ENCODE measurements at regions not wholly inside any gene's neighbourhood (a gene's known extent, or its start where the extent isn't known, plus 50 kb on each side); places are given as distances from the start of the nearest gene placed in this dataset.

GRCh38 chr4:110754716-110755115, 131.8 kb upstream of the PITX2 start:
- no peaks in the 10 kb centered on the region for H3K27me3 ChIP-seq (ENCODE audit: control insufficient read depth in 1 of 2, insufficient read depth in 2 of 2, low read length in 2 of 2)
- H3K9ac ChIP-seq (ENCODE audit: low read depth in 1 of 2, low read length in 2 of 2) = no peak overlapping the region
- no peaks in the 10 kb centered on the region for H3K4me1 ChIP-seq (ENCODE audit: control insufficient read depth in 1 of 2, insufficient read depth in 2 of 2, low read length in 2 of 2)
- H3K9me3 ChIP-seq (ENCODE audit: control insufficient read depth in 1 of 2, low read length in 2 of 2) = no peaks in the 10 kb centered on the region
- no peak overlapping the region for H3K27ac ChIP-seq (ENCODE audit: low read depth, low read length)
- no peaks in the 10 kb centered on the region for H3K36me3 ChIP-seq (ENCODE audit: control insufficient read depth in 1 of 2, insufficient read depth in 2 of 2, low read length in 2 of 2)
- H3K4me3 ChIP-seq (ENCODE audit: low read depth in 1 of 2, low read length in 2 of 2) = no peak overlapping the region

- no peaks in the 10 kb centered on the region for H3K27me3 ChIP-seq (ENCODE audit: control insufficient read depth in 1 of 2, insufficient read depth in 2 of 2, low read length in 2 of 2)
- H3K27ac ChIP-seq (ENCODE audit: low read depth, low read length) = no peak overlapping the region
- no peak overlapping the region for H3K9ac ChIP-seq (ENCODE audit: low read depth in 1 of 2, low read length in 2 of 2)
- H3K36me3 ChIP-seq (ENCODE audit: control insufficient read depth in 1 of 2, insufficient read depth in 2 of 2, low read length in 2 of 2) = no peaks in the 10 kb centered on the region
- no peaks in the 10 kb centered on the region for H3K9me3 ChIP-seq (ENCODE audit: control insufficient read depth in 1 of 2, low read length in 2 of 2)
- no peak overlapping the region for H3K4me3 ChIP-seq (ENCODE audit: low read depth in 1 of 2, low read length in 2 of 2)
- H3K4me1 ChIP-seq (ENCODE audit: control insufficient read depth in 1 of 2, insufficient read depth in 2 of 2, low read length in 2 of 2) = no peaks in the 10 kb centered on the region
Measured at GRCh38 chr4:110769578-110769977, 146.7 kb upstream of the PITX2 start.

- H3K27ac ChIP-seq (ENCODE audit: low read depth, low read length) = no peak overlapping the region
- no peaks in the 10 kb centered on the region for H3K9me3 ChIP-seq (ENCODE audit: control insufficient read depth in 1 of 2, low read length in 2 of 2)
- no peak overlapping the region for H3K9ac ChIP-seq (ENCODE audit: low read depth in 1 of 2, low read length in 2 of 2)
- no peak overlapping the region for H3K4me3 ChIP-seq (ENCODE audit: low read depth in 1 of 2, low read length in 2 of 2)
- no peaks in the 10 kb centered on the region for H3K4me1 ChIP-seq (ENCODE audit: control insufficient read depth in 1 of 2, insufficient read depth in 2 of 2, low read length in 2 of 2)
- no peaks in the 10 kb centered on the region for H3K36me3 ChIP-seq (ENCODE audit: control insufficient read depth in 1 of 2, insufficient read depth in 2 of 2, low read length in 2 of 2)
- H3K27me3 ChIP-seq (ENCODE audit: control insufficient read depth in 1 of 2, insufficient read depth in 2 of 2, low read length in 2 of 2) = no peaks in the 10 kb centered on the region
Measured at GRCh38 chr4:110770353-110770752, 147.5 kb upstream of the PITX2 start.

GRCh38 chr4:110778521-110778920, 155.6 kb upstream of the PITX2 start:
- no peaks in the 10 kb centered on the region for H3K36me3 ChIP-seq (ENCODE audit: control insufficient read depth in 1 of 2, insufficient read depth in 2 of 2, low read length in 2 of 2)
- H3K4me1 ChIP-seq (ENCODE audit: control insufficient read depth in 1 of 2, insufficient read depth in 2 of 2, low read length in 2 of 2) = no peaks in the 10 kb centered on the region
- H3K9me3 ChIP-seq (ENCODE audit: control insufficient read depth in 1 of 2, low read length in 2 of 2) = no peaks in the 10 kb centered on the region
- no peak overlapping the region for H3K9ac ChIP-seq (ENCODE audit: low read depth in 1 of 2, low read length in 2 of 2)
- H3K27me3 ChIP-seq (ENCODE audit: control insufficient read depth in 1 of 2, insufficient read depth in 2 of 2, low read length in 2 of 2) = peaks cover 0 to 3% of the 10 kb centered on the region in 2 donors
- H3K4me3 ChIP-seq (ENCODE audit: low read depth in 1 of 2, low read length in 2 of 2) = no peak overlapping the region
- H3K27ac ChIP-seq (ENCODE audit: low read depth, low read length) = no peak overlapping the region

- Histone ChIP-seq H3K4me1 (ENCODE audit: control insufficient read depth in 1 of 2, insufficient read depth in 2 of 2, low read length in 2 of 2) (no peaks in the 10 kb centered on the region), H3K4me3 (ENCODE audit: low read depth in 1 of 2, low read length in 2 of 2) (no peak overlapping the region), H3K27me3 (ENCODE audit: control insufficient read depth in 1 of 2, insufficient read depth in 2 of 2, low read length in 2 of 2) (peaks cover 0 to 3% of the 10 kb centered on the region in 2 donors), H3K27ac (ENCODE audit: low read depth, low read length) (no peak overlapping the region), H3K9me3 (ENCODE audit: control insufficient read depth in 1 of 2, low read length in 2 of 2) (no peaks in the 10 kb centered on the region), H3K9ac (ENCODE audit: low read depth in 1 of 2, low read length in 2 of 2) (no peak overlapping the region), H3K36me3 (ENCODE audit: control insufficient read depth in 1 of 2, insufficient read depth in 2 of 2, low read length in 2 of 2) (no peaks in the 10 kb centered on the region)
Measured at GRCh38 chr4:110780538-110780937, 157.7 kb upstream of the PITX2 start.

GRCh38 chr4:110781944-110782343, 159.1 kb upstream of the PITX2 start:
- Histone ChIP-seq H3K36me3 (ENCODE audit: control insufficient read depth in 1 of 2, insufficient read depth in 2 of 2, low read length in 2 of 2) (no peaks in the 10 kb centered on the region), H3K4me3 (ENCODE audit: low read depth in 1 of 2, low read length in 2 of 2) (no peak overlapping the region), H3K27me3 (ENCODE audit: control insufficient read depth in 1 of 2, insufficient read depth in 2 of 2, low read length in 2 of 2) (peaks cover 0 to 3% of the 10 kb centered on the region in 2 donors), H3K9ac (ENCODE audit: low read depth in 1 of 2, low read length in 2 of 2) (no peak overlapping the region), H3K4me1 (ENCODE audit: control insufficient read depth in 1 of 2, insufficient read depth in 2 of 2, low read length in 2 of 2) (no peaks in the 10 kb centered on the region), H3K27ac (ENCODE audit: low read depth, low read length) (no peak overlapping the region), H3K9me3 (ENCODE audit: control insufficient read depth in 1 of 2, low read length in 2 of 2) (no peaks in the 10 kb centered on the region)

GRCh38 chr4:110787109-110787508, 164.2 kb upstream of the PITX2 start:
- H3K4me3 ChIP-seq (ENCODE audit: low read depth in 1 of 2, low read length in 2 of 2) = no peak overlapping the region
- H3K27me3 ChIP-seq (ENCODE audit: control insufficient read depth in 1 of 2, insufficient read depth in 2 of 2, low read length in 2 of 2) = no peaks in the 10 kb centered on the region
- no peaks in the 10 kb centered on the region for H3K36me3 ChIP-seq (ENCODE audit: control insufficient read depth in 1 of 2, insufficient read depth in 2 of 2, low read length in 2 of 2)
- no peaks in the 10 kb centered on the region for H3K4me1 ChIP-seq (ENCODE audit: control insufficient read depth in 1 of 2, insufficient read depth in 2 of 2, low read length in 2 of 2)
- no peak overlapping the region for H3K9ac ChIP-seq (ENCODE audit: low read depth in 1 of 2, low read length in 2 of 2)
- H3K27ac ChIP-seq (ENCODE audit: low read depth, low read length) = no peak overlapping the region
- H3K9me3 ChIP-seq (ENCODE audit: control insufficient read depth in 1 of 2, low read length in 2 of 2) = no peaks in the 10 kb centered on the region

- H3K27ac ChIP-seq (ENCODE audit: low read depth, low read length) = no peak overlapping the region
- no peaks in the 10 kb centered on the region for H3K9me3 ChIP-seq (ENCODE audit: control insufficient read depth in 1 of 2, low read length in 2 of 2)
- no peaks in the 10 kb centered on the region for H3K4me1 ChIP-seq (ENCODE audit: control insufficient read depth in 1 of 2, insufficient read depth in 2 of 2, low read length in 2 of 2)
- H3K27me3 ChIP-seq (ENCODE audit: control insufficient read depth in 1 of 2, insufficient read depth in 2 of 2, low read length in 2 of 2) = no peaks in the 10 kb centered on the region
- no peak overlapping the region for H3K9ac ChIP-seq (ENCODE audit: low read depth in 1 of 2, low read length in 2 of 2)
- H3K36me3 ChIP-seq (ENCODE audit: control insufficient read depth in 1 of 2, insufficient read depth in 2 of 2, low read length in 2 of 2) = no peaks in the 10 kb centered on the region
- no peak overlapping the region for H3K4me3 ChIP-seq (ENCODE audit: low read depth in 1 of 2, low read length in 2 of 2)
Measured at GRCh38 chr4:110787707-110788106, 164.8 kb upstream of the PITX2 start.

- Histone ChIP-seq H3K9ac (ENCODE audit: low read depth in 1 of 2, low read length in 2 of 2) (no peak overlapping the region), H3K4me1 (ENCODE audit: control insufficient read depth in 1 of 2, insufficient read depth in 2 of 2, low read length in 2 of 2) (no peaks in the 10 kb centered on the region), H3K27me3 (ENCODE audit: control insufficient read depth in 1 of 2, insufficient read depth in 2 of 2, low read length in 2 of 2) (peaks cover 0 to 1% of the 10 kb centered on the region in 2 donors), H3K4me3 (ENCODE audit: low read depth in 1 of 2, low read length in 2 of 2) (no peak overlapping the region), H3K9me3 (ENCODE audit: control insufficient read depth in 1 of 2, low read length in 2 of 2) (no peaks in the 10 kb centered on the region), H3K27ac (ENCODE audit: low read depth, low read length) (no peak overlapping the region), H3K36me3 (ENCODE audit: control insufficient read depth in 1 of 2, insufficient read depth in 2 of 2, low read length in 2 of 2) (no peaks in the 10 kb centered on the region)
Measured at GRCh38 chr4:110788302-110788701, 165.4 kb upstream of the PITX2 start.

GRCh38 chr4:110792036-110792435, 169.2 kb upstream of the PITX2 start:
- H3K27ac ChIP-seq (ENCODE audit: low read depth, low read length) = no peak overlapping the region
- H3K36me3 ChIP-seq (ENCODE audit: control insufficient read depth in 1 of 2, insufficient read depth in 2 of 2, low read length in 2 of 2) = no peaks in the 10 kb centered on the region
- H3K4me3 ChIP-seq (ENCODE audit: low read depth in 1 of 2, low read length in 2 of 2) = no peak overlapping the region
- no peaks in the 10 kb centered on the region for H3K4me1 ChIP-seq (ENCODE audit: control insufficient read depth in 1 of 2, insufficient read depth in 2 of 2, low read length in 2 of 2)
- no peak overlapping the region for H3K9ac ChIP-seq (ENCODE audit: low read depth in 1 of 2, low read length in 2 of 2)
- H3K9me3 ChIP-seq (ENCODE audit: control insufficient read depth in 1 of 2, low read length in 2 of 2) = no peaks in the 10 kb centered on the region
- peaks cover 0 to 4% of the 10 kb centered on the region in 2 donors for H3K27me3 ChIP-seq (ENCODE audit: control insufficient read depth in 1 of 2, insufficient read depth in 2 of 2, low read length in 2 of 2)

GRCh38 chr4:110793381-110793801, 170.5 kb upstream of the PITX2 start:
- Histone ChIP-seq H3K9ac (ENCODE audit: low read depth in 1 of 2, low read length in 2 of 2) (no peak overlapping the region), H3K36me3 (ENCODE audit: control insufficient read depth in 1 of 2, insufficient read depth in 2 of 2, low read length in 2 of 2) (no peaks in the 10 kb centered on the region), H3K4me1 (ENCODE audit: control insufficient read depth in 1 of 2, insufficient read depth in 2 of 2, low read length in 2 of 2) (peaks cover 0 to 5% of the 10 kb centered on the region in 2 donors), H3K27ac (ENCODE audit: low read depth, low read length) (no peak overlapping the region), H3K9me3 (ENCODE audit: control insufficient read depth in 1 of 2, low read length in 2 of 2) (no peaks in the 10 kb centered on the region), H3K27me3 (ENCODE audit: control insufficient read depth in 1 of 2, insufficient read depth in 2 of 2, low read length in 2 of 2) (peaks cover 0 to 4% of the 10 kb centered on the region in 2 donors), H3K4me3 (ENCODE audit: low read depth in 1 of 2, low read length in 2 of 2) (no peak overlapping the region)

All from duodenal mucosa (tissue), 2 donors.